Stomach (tissue), 4 donors: ENCODE measurements at regions not wholly inside any gene's neighbourhood (a gene's known extent, or its start where the extent isn't known, plus 50 kb on each side); places are given as distances from the start of the nearest gene placed in this dataset.

ENCODE experiments used
- CTCF ChIP-seq, 7 experiments: fragments of 450-650 bp in 4 of 7; fragments of 200-600 bp in 3 of 7; sonication (generic) in 3 of 7; IDR thresholded peaks; one replicate each; pipeline ENCODE4 v1.5.1; 2016 to 2019; ENCODE audit warnings: antibody characterized with exemption in 7 of 7, control low read depth in 2 of 7, mild to moderate bottlenecking in 1 of 7
- POLR2A ChIP-seq, 4 donors: fragments of 450-650 bp; IDR thresholded peaks; one replicate each; pipeline ENCODE4 v1.6.1; 2016; ENCODE audit warnings: antibody characterized with exemption in 4 of 4, control low read depth in 2 of 4, mild to moderate bottlenecking in 1 of 4, moderate library complexity in 1 of 4
- POLR2AphosphoS5 ChIP-seq, 3 donors: sonication (generic); formaldehyde crosslinking; IDR thresholded peaks; one replicate each; pipeline ENCODE4 v1.6.1; 2016; ENCODE audit warnings: antibody characterized with exemption in 3 of 3

DNA sequence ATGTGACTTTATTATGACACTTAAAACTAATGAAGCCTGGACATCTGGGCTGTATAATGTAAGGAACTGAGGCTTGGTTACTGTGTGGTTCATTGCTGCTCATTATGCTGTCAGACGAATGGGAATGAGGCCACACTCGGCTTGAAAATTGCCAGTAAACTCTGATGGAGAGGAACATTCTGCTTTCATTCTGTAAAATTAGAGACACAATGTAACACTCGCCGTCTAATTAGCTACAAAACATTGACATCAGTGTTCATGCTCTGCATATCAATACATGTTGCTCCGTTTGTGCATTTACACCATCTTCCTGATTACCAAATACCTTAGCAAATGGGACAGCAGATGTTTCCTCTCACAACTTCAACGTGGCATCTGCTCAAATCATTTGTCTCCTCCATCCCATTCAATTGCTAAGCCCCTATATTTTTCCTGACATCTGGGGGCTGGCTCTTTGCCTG, 133.0 kb downstream of the SLC28A3 start:
- no peak for TF ChIP-seq CTCF (IDR thresholded peaks at IDR 0.05)
- TF ChIP-seq POLR2AphosphoS5 (IDR thresholded peaks at IDR 0.05): no peak
- TF ChIP-seq POLR2A (IDR thresholded peaks at IDR 0.05): no peak
